ENCODE measurements at regions not wholly inside any gene's neighbourhood (a gene's known extent, or its start where the extent isn't known, plus 50 kb on each side); places are given as distances from the start of the nearest gene placed in this dataset.
"Not testable (repeated sequence)": the region's sequence is repeated elsewhere in the genome, so short reads cannot be mapped to it uniquely, and the experiment has no call there.

- H3K9me3 ChIP-seq: no peaks in the 10 kb centered on the region
- no peak overlapping the region for H3K4me3 ChIP-seq
- no peak for TF ChIP-seq CTCF (IDR thresholded peaks at IDR 0.05)
- no peak overlapping the region for H3K27ac ChIP-seq
- no peaks in the 10 kb centered on the region for H3K36me3 ChIP-seq
- intact Hi-C loops (cut with DNase I): no loop called here
- H3K4me1 ChIP-seq: no peaks in the 10 kb centered on the region
- no peak for DNase-seq (ENCODE audit: low spot score in 2 of 2)
- no peaks in the 10 kb centered on the region for H3K27me3 ChIP-seq
Measured at GRCh38 chr11:96827164-96827563, 437.4 kb downstream of the JRKL start.

GRCh38 chr11:96841792-96842191 is 452.0 kb downstream of the JRKL start:
- H3K27me3 ChIP-seq: no peaks in the 10 kb centered on the region
- no peak overlapping the region for H3K4me3 ChIP-seq
- no peak for TF ChIP-seq CTCF (IDR thresholded peaks at IDR 0.05)
- DNase-seq (ENCODE audit: low spot score in 2 of 2): no peak
- H3K27ac ChIP-seq: no peak overlapping the region
- H3K4me1 ChIP-seq: no peaks in the 10 kb centered on the region
- H3K36me3 ChIP-seq: no peaks in the 10 kb centered on the region
- intact Hi-C loops (cut with DNase I): no loop called here
- no peaks in the 10 kb centered on the region for H3K9me3 ChIP-seq

GRCh38 chr11:96842731-96843130 is 452.9 kb downstream of the JRKL start:
- Histone ChIP-seq H3K27ac (no peak overlapping the region), H3K9me3 (no peaks in the 10 kb centered on the region), H3K36me3 (no peaks in the 10 kb centered on the region), H3K27me3 (no peaks in the 10 kb centered on the region), H3K4me3 (no peak overlapping the region), H3K4me1 (no peaks in the 10 kb centered on the region)
- no peak for DNase-seq (ENCODE audit: low spot score in 2 of 2)
- intact Hi-C loops (cut with DNase I): no loop called here
- no peak for TF ChIP-seq CTCF (IDR thresholded peaks at IDR 0.05)

GRCh38 chr11:96854425-96854824 is 464.6 kb downstream of the JRKL start:
- no peak overlapping the region for H3K4me3 ChIP-seq
- H3K4me1 ChIP-seq: no peaks in the 10 kb centered on the region
- H3K27ac ChIP-seq: no peak overlapping the region
- no peaks in the 10 kb centered on the region for H3K36me3 ChIP-seq
- no peaks in the 10 kb centered on the region for H3K27me3 ChIP-seq
- no peak for DNase-seq (ENCODE audit: low spot score in 2 of 2)
- no peaks in the 10 kb centered on the region for H3K9me3 ChIP-seq
- no peak for TF ChIP-seq CTCF (IDR thresholded peaks at IDR 0.05)
- intact Hi-C loops (cut with DNase I): no loop called here

- H3K27me3 ChIP-seq; H3K27ac ChIP-seq; H3K4me3 ChIP-seq; H3K9me3 ChIP-seq; H3K36me3 ChIP-seq; H3K4me1 ChIP-seq; DNase-seq (ENCODE audit: low spot score in 2 of 2); intact Hi-C loops (cut with DNase I): not testable (repeated sequence)
Measured at GRCh38 chr11:96861722-96862121, 471.9 kb downstream of the JRKL start.

GRCh38 chr11:96863520-96863919 is 473.7 kb downstream of the JRKL start:
- DNase-seq (ENCODE audit: low spot score in 2 of 2): no peak
- no peaks in the 10 kb centered on the region for H3K9me3 ChIP-seq
- intact Hi-C loops (cut with DNase I): no loop called here
- TF ChIP-seq CTCF (IDR thresholded peaks at IDR 0.05): no peak
- no peak overlapping the region for H3K27ac ChIP-seq
- no peaks in the 10 kb centered on the region for H3K4me1 ChIP-seq
- no peaks in the 10 kb centered on the region for H3K27me3 ChIP-seq
- H3K4me3 ChIP-seq: no peak overlapping the region
- H3K36me3 ChIP-seq: no peaks in the 10 kb centered on the region

All from ascending aorta (tissue), 2 donors.